GM12872 (cell line): ENCODE measurements at regions not wholly inside any gene's neighbourhood (a gene's known extent, or its start where the extent isn't known, plus 50 kb on each side); places are given as distances from the start of the nearest gene placed in this dataset.

Source experiments
- CTCF ChIP-seq: IDR thresholded peaks from 3 replicates; pipeline ENCODE4 v1.5.1; 2011; ENCODE audit warnings: low read depth, mild to moderate bottlenecking, low read length, moderate library complexity; ENCODE audit not compliant: insufficient read depth

- TF ChIP-seq CTCF: no peak
Observed at GRCh38 chr5:86546044-86546443, 71.7 kb upstream of the COX7C start.

DNA sequence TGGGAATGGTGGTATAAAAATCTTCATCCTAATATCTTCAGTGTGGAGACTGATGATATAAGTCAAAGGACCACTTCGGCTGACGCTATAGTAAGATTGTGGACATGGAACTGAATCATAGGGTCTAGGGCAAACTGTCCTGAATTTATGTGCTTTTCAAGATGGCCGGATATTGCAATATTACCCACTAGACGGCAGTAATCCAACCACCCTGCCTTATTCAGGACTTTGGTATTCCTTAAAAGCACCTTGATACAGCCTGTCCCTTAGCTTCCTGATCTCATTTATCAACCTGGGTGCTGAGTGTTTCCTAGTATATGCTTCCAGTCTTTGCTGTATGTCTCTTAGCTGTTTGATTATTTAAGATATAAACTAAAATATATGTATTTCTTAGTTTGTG, 71.2 kb upstream of the COX7C start:
- no peak for TF ChIP-seq CTCF

DNA sequence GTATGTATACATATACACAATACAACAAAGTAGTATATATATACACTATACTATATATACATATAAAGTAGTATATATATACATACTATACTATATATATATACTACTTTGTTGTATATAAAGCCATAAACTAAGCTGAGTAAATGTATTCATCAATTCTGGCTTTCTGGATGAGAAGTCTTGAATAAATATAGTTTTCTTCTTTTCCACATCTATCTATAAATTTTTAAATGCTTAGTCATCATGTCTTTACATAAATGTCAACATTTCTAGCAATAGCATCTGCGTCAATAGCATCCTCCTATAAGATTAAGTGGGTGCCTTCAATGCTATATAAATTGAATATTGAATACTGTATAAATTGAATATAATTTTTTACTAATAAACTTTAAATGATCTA, 63.1 kb upstream of the COX7C start:
- no peak for TF ChIP-seq CTCF

- no peak for TF ChIP-seq CTCF
Observed at GRCh38 chr5:86557920-86558319, 59.8 kb upstream of the COX7C start.

- no peak for TF ChIP-seq CTCF
Observed at GRCh38 chr5:86565197-86565789, 52.4 kb upstream of the COX7C start.

DNA sequence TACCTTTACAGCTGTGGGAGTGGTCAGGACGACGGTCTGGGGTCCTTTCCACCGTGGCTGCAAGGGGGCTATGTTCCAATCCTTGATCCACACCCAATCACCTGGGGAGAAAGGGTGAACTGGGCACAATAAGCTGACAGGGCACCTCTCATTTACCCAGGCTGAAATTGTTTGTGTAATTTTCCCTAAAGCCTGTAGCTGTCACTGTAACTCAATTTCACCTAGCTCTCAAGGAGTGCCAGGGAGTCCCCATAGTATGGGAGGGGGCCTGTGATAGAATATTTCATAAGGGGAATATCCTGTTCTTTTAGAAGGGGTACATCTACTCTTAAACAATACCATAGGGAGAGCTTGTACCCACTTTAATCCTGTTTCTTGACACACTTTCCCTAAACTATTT, 51.7 kb upstream of the COX7C start:
- peak; percentile 36; the same call in 1 of the 3 replicates for TF ChIP-seq CTCF
